DMS53 (cell line): ENCODE measurements at regions not wholly inside any gene's neighbourhood (a gene's known extent, or its start where the extent isn't known, plus 50 kb on each side); places are given as distances from the start of the nearest gene placed in this dataset.
"Not testable (repeated sequence)": the region's sequence is repeated elsewhere in the genome, so short reads cannot be mapped to it uniquely, and the experiment has no call there.

Experiments used
- DNase-seq: peaks from one replicate; lab custom pipeline; 2025; lab: John Stamatoyannopoulos, UW

DNA sequence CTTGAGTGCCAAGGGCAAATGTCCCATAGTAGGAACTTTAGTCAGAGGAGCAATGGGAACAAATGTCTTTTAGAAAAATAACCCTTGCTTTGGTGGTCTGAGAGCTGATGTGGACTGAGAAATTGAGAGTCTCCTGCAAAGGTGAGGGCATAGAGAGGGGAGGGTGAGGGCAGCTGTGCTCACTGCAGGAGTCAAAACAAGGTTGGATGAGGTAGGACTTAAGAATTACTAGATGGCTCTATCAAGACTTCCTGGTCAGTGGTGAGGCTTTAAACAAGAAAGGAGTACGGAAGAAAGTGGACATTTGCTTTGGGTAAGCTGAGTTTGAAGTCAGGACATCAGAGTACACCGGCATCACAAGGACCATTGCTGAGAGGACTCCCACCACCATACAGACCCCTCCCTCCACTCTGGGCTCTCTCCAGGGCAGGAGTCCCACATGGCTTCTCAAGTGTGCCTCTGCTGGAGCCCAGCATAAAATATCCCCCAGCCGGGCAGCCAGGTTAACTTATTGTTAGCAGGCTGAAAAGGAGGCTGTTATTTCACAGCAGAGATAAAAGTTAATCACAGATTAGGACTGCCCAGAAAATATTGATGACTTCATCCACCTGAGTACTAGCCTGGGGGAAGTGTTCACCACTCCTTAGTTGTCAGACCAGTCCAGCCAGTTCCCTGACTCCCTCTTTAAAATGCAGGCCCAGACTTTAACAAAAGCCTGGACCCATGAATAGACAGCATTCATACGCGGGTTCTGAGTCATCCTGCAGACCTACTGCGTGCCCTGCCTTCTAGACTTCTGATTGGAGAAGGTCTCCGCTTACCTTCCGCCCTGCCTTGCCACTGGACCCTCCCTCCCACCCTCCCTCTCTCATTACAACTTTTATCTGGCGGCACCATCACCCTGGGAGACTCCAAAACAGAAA, 167.2 kb downstream of the BCL2L11 start:
- not testable (repeated sequence) for DNase-seq

- DNase-seq, result not testable (repeated sequence)
These were observed 169.7 kb downstream of the BCL2L11 start for GRCh38 chr2:111290370-111290769.

- DNase-seq, result not testable (repeated sequence)
These were observed 170.9 kb downstream of the BCL2L11 start for GRCh38 chr2:111291566-111291965.

DNA sequence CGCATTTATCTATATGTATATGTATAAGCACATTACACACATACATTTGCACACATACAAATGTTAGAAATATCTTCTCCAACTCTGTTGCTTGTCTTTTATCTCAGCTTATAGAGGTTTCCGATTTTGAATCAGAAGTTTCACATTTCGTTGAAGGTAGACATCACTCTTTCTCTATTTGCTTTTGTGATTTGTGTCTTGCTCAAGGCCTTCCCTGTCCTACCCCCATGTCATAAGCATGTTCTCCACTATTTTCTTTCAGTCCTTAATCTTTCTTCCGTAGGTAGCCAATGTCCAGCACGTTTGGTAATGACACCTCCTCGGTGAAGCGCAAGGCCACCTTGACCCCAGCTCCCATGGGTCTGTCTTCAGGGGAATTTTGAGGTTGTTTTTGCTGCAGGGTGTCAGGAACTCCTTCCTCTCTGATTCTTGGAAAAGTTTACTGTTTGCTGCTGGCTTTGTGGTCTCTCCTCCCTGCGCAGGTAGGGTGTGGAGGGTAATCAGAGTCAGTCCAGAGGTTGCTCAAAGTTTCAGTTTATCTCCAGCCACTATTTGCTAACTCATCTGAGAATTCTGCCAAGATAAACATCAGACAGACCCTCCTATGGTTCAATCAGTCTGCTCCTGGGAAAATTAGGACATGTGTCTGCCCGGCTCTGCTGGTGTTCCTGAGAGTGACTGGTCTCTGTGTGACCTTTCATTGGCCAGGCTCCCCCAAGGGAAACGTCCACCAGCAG, 171.7 kb downstream of the BCL2L11 start:
- not testable (repeated sequence) for DNase-seq

DNA sequence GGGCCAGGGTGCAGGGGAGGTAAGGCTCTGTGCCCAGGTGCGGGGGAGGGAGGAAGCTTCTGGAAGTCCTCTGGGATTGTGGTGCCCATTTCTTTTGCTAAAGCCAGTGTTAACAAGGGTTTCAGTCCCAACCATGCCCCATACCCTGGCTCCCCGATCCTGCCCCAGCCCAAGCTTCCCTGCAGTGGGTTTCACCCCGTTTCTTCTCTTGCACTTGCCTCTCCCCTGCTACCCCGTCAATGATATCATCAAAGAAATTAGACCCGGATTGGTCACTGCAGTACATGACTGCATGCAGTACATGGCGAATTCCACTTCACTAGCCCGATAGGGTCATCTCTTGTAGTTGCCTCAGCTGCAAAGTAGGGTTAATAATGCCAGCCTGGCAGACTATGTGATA, 174.0 kb downstream of the BCL2L11 start:
- not testable (repeated sequence) for DNase-seq

DNA sequence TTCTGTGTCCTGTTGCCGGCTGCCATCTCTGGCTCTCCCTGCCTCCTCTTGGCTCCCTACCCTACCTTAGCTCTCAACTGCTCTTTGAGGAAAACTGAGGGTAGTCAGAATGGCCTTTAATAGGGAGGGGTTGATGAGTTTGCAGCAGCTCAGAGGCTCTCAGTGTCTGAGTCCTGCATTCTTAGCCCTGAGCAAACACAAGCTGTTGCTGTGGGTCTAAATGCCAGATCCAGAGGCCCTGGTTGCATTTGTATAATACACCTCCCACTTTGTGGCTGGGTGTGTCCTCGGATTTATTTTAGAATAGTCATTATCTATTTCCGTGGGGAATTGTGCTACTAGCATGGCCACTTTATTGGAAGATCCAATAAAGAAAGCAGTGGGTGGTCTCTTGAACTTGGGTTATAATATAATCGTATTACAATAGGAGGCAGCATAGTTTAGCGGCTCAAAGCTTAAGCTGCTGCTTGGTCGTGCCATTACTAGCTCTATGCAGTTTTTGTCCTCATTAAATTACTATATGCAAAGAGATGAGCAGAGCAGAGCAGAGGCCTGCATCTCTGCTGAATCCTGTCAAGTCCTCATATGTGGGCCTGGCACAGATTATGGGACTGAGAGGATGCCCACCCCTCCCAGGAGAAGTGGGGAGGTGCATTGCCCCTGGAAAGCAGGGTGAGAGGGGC, 175.5 kb downstream of the BCL2L11 start:
- not testable (repeated sequence) for DNase-seq

- DNase-seq, result not testable (repeated sequence)
These were observed 176.4 kb downstream of the BCL2L11 start for GRCh38 chr2:111297128-111297527.

- DNase-seq, result not testable (repeated sequence)
These were observed 178.2 kb downstream of the BCL2L11 start for GRCh38 chr2:111298927-111299326.

DNA sequence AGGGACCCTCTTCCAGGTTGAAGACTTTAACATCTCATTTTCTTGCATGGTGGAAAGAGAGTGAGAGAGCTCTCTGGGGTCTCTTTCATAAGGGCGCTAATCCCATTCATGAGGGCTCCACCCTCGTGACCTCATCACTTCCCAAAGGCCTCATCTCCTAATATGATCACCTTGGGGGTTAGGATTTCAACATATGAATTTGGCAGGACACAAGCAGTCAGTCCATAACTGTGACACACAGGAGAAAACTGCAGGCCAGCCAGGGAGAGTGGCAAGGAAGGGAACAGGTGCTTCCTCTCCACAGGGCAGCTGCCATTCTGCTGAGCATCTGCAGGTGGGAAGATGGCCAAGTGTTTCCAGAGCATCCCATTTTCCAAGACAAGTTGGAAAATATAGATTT, 178.9 kb downstream of the BCL2L11 start:
- not testable (repeated sequence) for DNase-seq

GRCh38 chr2:111301677-111302076, 181.0 kb downstream of the BCL2L11 start:
- DNase-seq, result not testable (repeated sequence)

DNA sequence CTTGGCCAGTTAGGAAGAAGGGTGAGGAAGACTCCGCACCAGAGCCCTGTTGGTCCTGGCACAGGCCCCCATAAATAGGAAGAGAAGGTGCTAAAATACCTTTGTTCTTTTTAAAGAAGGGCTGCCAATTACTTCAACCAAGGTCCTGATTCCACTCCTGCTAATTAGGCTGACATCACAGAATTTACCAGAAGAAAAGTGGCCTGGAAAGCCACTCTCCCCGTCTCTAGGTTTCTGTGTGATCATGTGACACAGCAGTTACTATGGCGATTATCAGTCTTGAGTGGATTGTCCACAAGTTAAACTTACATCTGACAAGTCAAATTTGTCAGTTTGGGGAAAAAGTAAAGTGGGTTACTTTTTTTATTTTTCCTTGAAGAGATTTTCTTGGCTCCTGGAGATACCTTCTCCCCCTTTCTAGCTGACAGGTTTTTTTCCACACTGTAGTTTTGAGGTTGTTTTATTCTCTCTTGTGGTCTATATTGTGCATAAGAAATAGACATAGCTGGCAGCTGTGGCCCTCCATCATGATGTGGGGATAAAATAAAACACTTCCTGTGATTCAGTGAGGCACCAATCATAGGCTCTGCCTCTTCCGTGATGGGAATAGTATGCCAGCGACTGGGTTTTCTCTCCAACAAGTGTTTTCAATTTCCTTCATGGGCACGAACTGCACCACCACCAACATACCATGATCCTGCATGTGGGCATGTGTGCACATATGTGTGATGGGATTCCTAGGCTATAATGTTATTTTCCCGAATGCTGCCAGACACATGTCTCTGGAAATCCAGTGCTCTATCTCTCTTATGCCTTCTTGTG, 181.9 kb downstream of the BCL2L11 start:
- DNase-seq, result not testable (repeated sequence)

DNA sequence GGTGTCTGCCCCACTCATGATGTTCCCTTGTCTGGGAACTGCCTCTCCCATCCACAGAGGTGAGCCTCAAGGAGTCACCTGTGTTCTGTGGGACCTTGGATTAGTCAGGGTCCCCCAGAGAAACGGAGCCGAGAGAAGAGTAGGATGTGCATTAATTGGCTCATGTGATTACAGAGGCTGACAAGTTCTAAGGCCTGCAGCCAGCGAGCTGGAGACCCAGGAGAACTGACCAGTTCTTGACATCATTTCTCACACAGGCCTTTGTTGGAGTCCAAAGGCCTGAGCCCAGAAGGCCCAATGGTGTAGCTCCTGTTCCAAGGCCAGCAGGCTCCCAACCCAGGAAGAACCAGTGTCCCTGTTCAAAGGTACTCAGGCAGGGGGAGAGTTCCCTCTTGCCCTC, 186.6 kb downstream of the BCL2L11 start:
- DNase-seq, result not testable (repeated sequence)

DNA sequence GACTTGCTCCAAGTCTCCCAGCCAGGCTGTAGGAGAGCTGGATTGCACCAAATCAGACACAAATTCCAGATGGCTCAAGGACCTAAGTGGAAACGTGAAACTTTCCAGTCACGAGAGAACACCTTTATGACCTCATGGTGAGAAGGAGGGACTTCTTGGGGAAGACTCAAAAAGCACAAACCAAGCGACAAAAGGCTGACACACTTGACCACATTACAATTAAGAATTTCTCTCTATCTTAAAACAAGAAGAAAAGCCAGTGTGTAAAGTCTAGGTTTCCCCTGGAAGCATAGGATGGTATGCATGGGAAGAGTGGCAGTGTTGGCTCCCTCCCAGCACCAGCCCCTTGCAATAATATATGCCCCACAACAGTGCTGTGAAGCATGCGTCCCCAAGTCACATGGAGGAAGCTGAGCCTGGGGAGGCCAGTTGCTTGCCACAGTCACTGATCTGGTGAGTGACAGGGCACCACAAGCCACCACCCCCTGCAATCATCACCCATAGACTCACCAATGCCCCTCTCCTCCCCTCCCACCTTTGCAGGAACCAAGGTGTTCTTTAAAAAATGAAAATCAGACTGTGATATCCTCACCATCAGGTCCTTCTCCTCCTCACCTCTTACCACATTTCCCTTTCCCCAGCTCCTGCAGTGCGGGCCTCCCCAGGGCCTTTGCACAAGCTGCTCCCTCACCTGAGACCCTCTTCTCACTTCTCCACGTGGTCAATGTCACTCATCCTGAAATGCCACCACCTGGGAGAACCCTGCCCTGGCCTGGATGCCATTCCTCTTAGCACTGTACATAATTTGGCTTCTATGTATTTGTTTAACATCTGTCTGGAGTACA, 188.7 kb downstream of the BCL2L11 start:
- DNase-seq, result not testable (repeated sequence)

DNA sequence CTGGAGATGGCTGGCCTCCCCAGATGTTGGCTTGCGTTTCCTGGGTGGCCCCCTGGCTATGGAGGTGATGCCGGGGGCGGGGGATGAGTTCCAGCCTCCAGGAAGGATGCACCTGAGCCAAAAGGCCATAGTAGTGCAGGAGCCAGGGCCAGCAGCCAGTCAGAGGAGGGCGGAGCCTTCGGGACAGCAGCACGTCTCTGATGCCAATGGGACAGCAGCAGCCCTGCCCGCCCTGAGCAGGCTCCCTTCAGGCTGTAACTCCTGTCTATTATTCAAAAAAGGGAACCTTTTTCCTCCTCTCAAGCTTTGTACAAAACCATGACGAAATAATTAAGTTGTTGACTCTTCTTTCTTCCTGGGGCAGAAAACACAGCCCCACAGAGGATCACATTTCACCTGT, 189.7 kb downstream of the BCL2L11 start:
- DNase-seq, result not testable (repeated sequence)

GRCh38 chr2:111311568-111311967, 190.9 kb downstream of the BCL2L11 start:
- not testable (repeated sequence) for DNase-seq

- DNase-seq, result not testable (repeated sequence)
These were observed 192.3 kb downstream of the BCL2L11 start for GRCh38 chr2:111312897-111313607.

GRCh38 chr2:111313711-111314110, 193.0 kb downstream of the BCL2L11 start:
- not testable (repeated sequence) for DNase-seq

GRCh38 chr2:111315188-111315917, 194.6 kb downstream of the BCL2L11 start:
- DNase-seq, result not testable (repeated sequence)

- not testable (repeated sequence) for DNase-seq
These were observed 195.6 kb downstream of the BCL2L11 start for GRCh38 chr2:111316221-111316741.
